ENCODE measurements at regions not wholly inside any gene's neighbourhood (a gene's known extent, or its start where the extent isn't known, plus 50 kb on each side); places are given as distances from the start of the nearest gene placed in this dataset.

DNA sequence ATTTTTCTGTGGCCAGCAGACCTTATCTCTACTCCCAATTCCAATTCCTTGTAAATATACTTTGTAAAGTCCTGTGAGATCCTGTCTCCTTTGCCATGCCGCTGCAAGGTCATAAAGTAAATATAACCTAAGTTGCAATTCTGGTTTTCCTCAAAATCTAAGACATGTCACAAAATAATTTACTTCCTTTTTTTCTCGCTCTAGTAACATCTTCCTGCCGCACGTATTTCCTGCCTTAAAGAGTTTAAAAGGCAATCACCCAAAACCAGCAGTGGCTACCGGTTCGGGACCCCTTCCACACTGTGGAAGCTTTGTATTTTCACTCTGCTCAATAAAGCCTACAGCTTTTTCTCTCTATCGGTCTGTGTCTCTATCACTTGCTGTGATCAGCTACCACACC lies 832.0 kb upstream of the SLITRK5 start:
- WGBS, 2 donors: 14 to 21% methylated on average over 7 of the region's 7 CpGs
- TF ChIP-seq CTCF (IDR thresholded peaks at IDR 0.05): no peak
- no peak for TF ChIP-seq POLR2A (IDR thresholded peaks at IDR 0.05)
- intact Hi-C loops (cut with DNase I): no loop called here
- H3K27me3 ChIP-seq: no peaks in the 10 kb centered on the region
- no peak for ATAC-seq
- DNase-seq: no peak
- H3K4me1 ChIP-seq: peaks cover 12% of the 10 kb centered on the region
- H3K4me3 ChIP-seq: no peak overlapping the region
- H3K36me3 ChIP-seq (replicated peaks in 1 of 2; ENCODE audit: insufficient read depth in 1 of 2, low read depth in 2 of 2): no peaks in the 10 kb centered on the region
- no peak overlapping the region for H3K27ac ChIP-seq
- H3K9me3 ChIP-seq: no peaks in the 10 kb centered on the region

GRCh38 chr13:86840250-86841191 lies 830.6 kb upstream of the SLITRK5 start:
- Histone ChIP-seq H3K27me3 (no peaks in the 10 kb centered on the region), H3K4me1 (peaks cover 12% of the 10 kb centered on the region), H3K36me3 (replicated peaks in 1 of 2; ENCODE audit: insufficient read depth in 1 of 2, low read depth in 2 of 2) (no peaks in the 10 kb centered on the region), H3K4me3 (no peak overlapping the region), H3K27ac (no peak overlapping the region), H3K9me3 (no peaks in the 10 kb centered on the region)
- no peak for TF ChIP-seq CTCF (IDR thresholded peaks at IDR 0.05)
- no peak for TF ChIP-seq POLR2A (IDR thresholded peaks at IDR 0.05)
- no peak for DNase-seq
- no peak for ATAC-seq
- WGBS, 2 donors: 80 to 95% methylated on average over 1 to 11 of the region's 11 CpGs
- intact Hi-C loops (cut with DNase I): no loop called here

- 100% methylated on average over 1 of the region's 1 CpG for WGBS, 2 donors
- no peaks in the 10 kb centered on the region for H3K9me3 ChIP-seq
- H3K27ac ChIP-seq: no peak overlapping the region
- no peaks in the 10 kb centered on the region for H3K36me3 ChIP-seq (replicated peaks in 1 of 2; ENCODE audit: insufficient read depth in 1 of 2, low read depth in 2 of 2)
- peaks cover 12% of the 10 kb centered on the region for H3K4me1 ChIP-seq
- H3K4me3 ChIP-seq: no peak overlapping the region
- TF ChIP-seq CTCF (IDR thresholded peaks at IDR 0.05) (no peak), POLR2A (IDR thresholded peaks at IDR 0.05) (no peak)
- DNase-seq (no peak), ATAC-seq (no peak)
- intact Hi-C loops (cut with DNase I): no loop called here
- H3K27me3 ChIP-seq: no peaks in the 10 kb centered on the region
Measured at GRCh38 chr13:86841264-86841663, 829.9 kb upstream of the SLITRK5 start.

DNA sequence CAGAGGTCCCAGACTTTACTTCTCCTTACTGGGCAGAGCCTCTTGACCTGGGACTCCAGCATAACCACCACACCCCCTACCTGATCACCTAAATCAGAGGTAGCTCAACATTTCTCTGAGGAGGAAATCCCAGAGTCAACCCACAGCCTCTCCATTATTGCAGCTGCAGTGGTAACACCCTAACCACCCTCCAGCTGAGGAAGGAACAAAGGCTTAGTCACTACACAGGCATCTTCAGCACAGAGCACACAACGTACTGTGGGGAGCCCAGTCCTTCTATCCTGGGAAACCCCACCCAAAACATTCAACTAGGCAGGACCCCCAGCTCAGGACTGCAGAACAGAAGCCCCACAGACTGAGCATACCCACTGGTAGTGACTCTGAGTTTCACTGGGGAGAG lies 824.7 kb upstream of the SLITRK5 start:
- DNase-seq (no peak), ATAC-seq (no peak)
- H3K4me1 ChIP-seq: no peaks in the 10 kb centered on the region
- intact Hi-C loops (cut with DNase I): no loop called here
- no peaks in the 10 kb centered on the region for H3K9me3 ChIP-seq
- H3K4me3 ChIP-seq: no peak overlapping the region
- no peaks in the 10 kb centered on the region for H3K36me3 ChIP-seq (replicated peaks in 1 of 2; ENCODE audit: insufficient read depth in 1 of 2, low read depth in 2 of 2)
- no peaks in the 10 kb centered on the region for H3K27me3 ChIP-seq
- H3K27ac ChIP-seq: no peak overlapping the region
- WGBS, 2 donors: 50 to 63% methylated on average over 1 of the region's 1 CpG
- TF ChIP-seq CTCF (IDR thresholded peaks at IDR 0.05) (no peak), POLR2A (IDR thresholded peaks at IDR 0.05) (no peak)

DNA sequence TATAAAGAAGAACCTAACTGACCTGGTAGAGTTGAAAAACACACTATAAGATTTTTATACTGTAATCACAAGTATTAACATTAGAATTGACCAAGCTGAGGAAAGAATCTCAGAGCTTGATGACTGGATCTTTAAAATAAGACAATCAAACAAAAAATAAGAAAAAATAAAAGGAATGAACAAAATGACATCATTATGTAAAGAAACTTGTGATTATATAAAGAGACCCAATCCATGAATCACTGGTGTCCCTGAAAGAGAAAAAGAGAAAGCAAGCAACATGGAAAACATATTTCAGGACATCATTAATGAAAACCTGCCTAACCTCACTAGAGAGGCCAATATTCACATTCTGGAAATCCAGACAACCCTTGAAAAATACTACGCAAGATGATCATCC lies 822.5 kb upstream of the SLITRK5 start:
- Histone ChIP-seq H3K9me3 (no peaks in the 10 kb centered on the region), H3K4me3 (no peak overlapping the region), H3K4me1 (no peaks in the 10 kb centered on the region), H3K27me3 (no peaks in the 10 kb centered on the region), H3K27ac (no peak overlapping the region), H3K36me3 (replicated peaks in 1 of 2; ENCODE audit: insufficient read depth in 1 of 2, low read depth in 2 of 2) (no peaks in the 10 kb centered on the region)
- no peak for ATAC-seq
- TF ChIP-seq POLR2A (IDR thresholded peaks at IDR 0.05) (no peak), CTCF (IDR thresholded peaks at IDR 0.05) (no peak)
- DNase-seq: no peak
- 89 to 100% methylated on average over 1 of the region's 1 CpG for WGBS, 2 donors
- intact Hi-C loops (cut with DNase I): no loop called here

All from body of pancreas (tissue), 4 donors.